ENCODE measurements at regions not wholly inside any gene's neighbourhood (a gene's known extent, or its start where the extent isn't known, plus 50 kb on each side); places are given as distances from the start of the nearest gene placed in this dataset.

DNA sequence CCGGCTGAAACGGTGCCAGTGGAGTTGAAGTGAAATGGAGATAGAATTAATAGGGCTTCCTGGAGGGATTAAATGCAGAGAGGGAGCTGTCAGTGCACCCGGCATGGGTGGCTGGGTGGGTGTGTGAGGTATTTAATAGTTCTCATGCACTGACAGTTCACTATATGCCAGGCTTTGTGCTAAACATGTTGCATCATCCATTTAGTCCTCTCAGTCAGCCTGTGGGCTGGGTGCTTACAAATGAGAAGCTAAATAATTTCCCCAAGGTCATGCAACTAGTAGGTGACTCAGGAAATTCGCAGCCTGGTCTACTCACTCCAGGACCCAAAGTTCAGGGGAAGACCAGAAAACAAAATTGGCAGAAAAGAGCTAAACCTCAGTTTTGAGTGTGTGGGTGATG lies 63.5 kb upstream of the SPATA13 start:
- Mint-ChIP-seq H3K4me1 (ENCODE audit: low read depth) (peaks cover 17% of the 10 kb centered on the region), H3K36me3 (ENCODE audit: low read depth) (peaks cover 1% of the 10 kb centered on the region), H3K27ac (peak overlapping the region; percentile 73), H3K27me3 (ENCODE audit: low read depth) (peaks cover 23% of the 10 kb centered on the region), H3K4me3 (peak overlapping the region; percentile 62), H3K9me3 (no peaks in the 10 kb centered on the region)
- peak; percentile 76 for DNase-seq (ENCODE audit: low spot score)

- Mint-ChIP-seq H3K4me3 (peak overlapping the region; percentile 62), H3K9me3 (no peaks in the 10 kb centered on the region), H3K4me1 (ENCODE audit: low read depth) (peaks cover 17% of the 10 kb centered on the region), H3K36me3 (ENCODE audit: low read depth) (peaks cover 1% of the 10 kb centered on the region), H3K27me3 (ENCODE audit: low read depth) (peaks cover 26% of the 10 kb centered on the region), H3K27ac (peak overlapping the region; percentile 71)
- peak; percentile 48 for DNase-seq (ENCODE audit: low spot score)
Measured at GRCh38 chr13:24097667-24098066, 62.9 kb upstream of the SPATA13 start.

GRCh38 chr13:24099490-24099889 lies 61.0 kb upstream of the SPATA13 start:
- no peaks in the 10 kb centered on the region for H3K9me3 Mint-ChIP-seq
- no peak overlapping the region for H3K4me3 Mint-ChIP-seq
- DNase-seq (ENCODE audit: low spot score): no peak
- no peak overlapping the region for H3K27ac Mint-ChIP-seq
- H3K36me3 Mint-ChIP-seq (ENCODE audit: low read depth): peaks cover 1% of the 10 kb centered on the region
- H3K4me1 Mint-ChIP-seq (ENCODE audit: low read depth): peaks cover 17% of the 10 kb centered on the region
- H3K27me3 Mint-ChIP-seq (ENCODE audit: low read depth): peaks cover 37% of the 10 kb centered on the region

DNA sequence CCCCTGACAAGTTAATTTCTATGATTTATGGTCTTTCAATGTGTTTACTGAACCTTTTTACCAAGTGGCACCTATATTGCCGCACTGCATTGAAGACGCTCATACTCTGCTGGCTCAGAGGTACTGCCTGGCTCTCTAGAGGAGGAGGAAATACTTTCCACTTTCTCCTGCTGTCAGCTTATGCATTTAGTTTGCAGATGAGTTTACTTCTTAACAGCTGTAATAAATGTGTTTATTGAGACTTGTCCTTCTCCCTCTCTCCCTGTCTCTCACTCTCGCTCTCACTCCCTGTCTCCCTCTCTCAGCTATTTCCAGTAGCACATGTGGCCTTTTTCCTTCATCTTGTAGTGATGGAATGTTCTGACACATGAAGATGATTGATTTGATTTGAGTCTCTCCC lies 60.3 kb upstream of the SPATA13 start:
- Mint-ChIP-seq H3K9me3 (no peaks in the 10 kb centered on the region), H3K4me1 (ENCODE audit: low read depth) (peaks cover 17% of the 10 kb centered on the region), H3K27me3 (ENCODE audit: low read depth) (peaks cover 43% of the 10 kb centered on the region), H3K4me3 (no peak overlapping the region), H3K27ac (no peak overlapping the region), H3K36me3 (ENCODE audit: low read depth) (peaks cover 1% of the 10 kb centered on the region)
- DNase-seq (ENCODE audit: low spot score): no peak

GRCh38 chr13:24103782-24104372 lies 56.6 kb upstream of the SPATA13 start:
- H3K4me3 Mint-ChIP-seq: no peak overlapping the region
- H3K27ac Mint-ChIP-seq: no peak overlapping the region
- no peaks in the 10 kb centered on the region for H3K36me3 Mint-ChIP-seq (ENCODE audit: low read depth)
- peaks cover 42% of the 10 kb centered on the region for H3K27me3 Mint-ChIP-seq (ENCODE audit: low read depth)
- DNase-seq (ENCODE audit: low spot score): no peak
- H3K9me3 Mint-ChIP-seq: no peaks in the 10 kb centered on the region
- no peaks in the 10 kb centered on the region for H3K4me1 Mint-ChIP-seq (ENCODE audit: low read depth)

DNA sequence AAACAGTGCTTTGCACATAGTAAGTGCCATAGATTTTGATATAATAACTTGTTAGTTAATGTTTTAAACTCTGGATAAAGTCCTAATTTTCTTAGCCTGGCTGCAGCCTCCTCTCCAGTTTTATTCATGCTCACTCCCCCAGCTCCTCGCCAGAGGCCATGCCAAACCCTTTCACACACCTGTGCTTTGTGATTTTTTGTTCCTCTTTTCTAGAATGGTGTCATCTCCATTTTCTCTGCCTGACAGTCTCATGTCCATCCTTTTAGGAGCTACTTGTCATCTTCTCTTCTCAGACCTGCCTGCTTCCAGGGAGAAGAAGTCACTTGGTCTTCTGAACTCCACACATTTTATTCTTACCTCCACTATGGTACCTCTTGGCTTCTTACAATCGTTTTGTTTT lies 55.8 kb upstream of the SPATA13 start:
- no peak overlapping the region for H3K4me3 Mint-ChIP-seq
- H3K27me3 Mint-ChIP-seq (ENCODE audit: low read depth): peaks cover 43% of the 10 kb centered on the region
- DNase-seq (ENCODE audit: low spot score): no peak
- H3K9me3 Mint-ChIP-seq: no peaks in the 10 kb centered on the region
- H3K4me1 Mint-ChIP-seq (ENCODE audit: low read depth): no peaks in the 10 kb centered on the region
- peak overlapping the region; percentile 48 for H3K27ac Mint-ChIP-seq
- no peaks in the 10 kb centered on the region for H3K36me3 Mint-ChIP-seq (ENCODE audit: low read depth)

- Mint-ChIP-seq H3K27ac (no peak overlapping the region), H3K4me3 (no peak overlapping the region), H3K27me3 (ENCODE audit: low read depth) (peaks cover 38% of the 10 kb centered on the region), H3K36me3 (ENCODE audit: low read depth) (no peaks in the 10 kb centered on the region), H3K9me3 (no peaks in the 10 kb centered on the region), H3K4me1 (ENCODE audit: low read depth) (no peaks in the 10 kb centered on the region)
- no peak for DNase-seq (ENCODE audit: low spot score)
Measured at GRCh38 chr13:24106429-24106828, 54.1 kb upstream of the SPATA13 start.

- Mint-ChIP-seq H3K4me1 (ENCODE audit: low read depth) (peaks cover 2% of the 10 kb centered on the region), H3K9me3 (no peaks in the 10 kb centered on the region)
Measured at GRCh38 chr13:24107955-24108614, 52.4 kb upstream of the SPATA13 start.

GRCh38 chr13:24108615-24108965 lies 51.9 kb upstream of the SPATA13 start:
- Mint-ChIP-seq H3K27me3 (ENCODE audit: low read depth) (peaks cover 32% of the 10 kb centered on the region), H3K4me3 (no peak overlapping the region), H3K9me3 (no peaks in the 10 kb centered on the region), H3K27ac (no peak overlapping the region), H3K36me3 (ENCODE audit: low read depth) (no peaks in the 10 kb centered on the region), H3K4me1 (ENCODE audit: low read depth) (peaks cover 6% of the 10 kb centered on the region)
- DNase-seq (ENCODE audit: low spot score): no peak

More at GRCh38 chr13:24107955-24108614, 52.4 kb upstream of the SPATA13 start:
- Mint-ChIP-seq H3K27ac (no peak overlapping the region), H3K27me3 (ENCODE audit: low read depth) (peaks cover 37% of the 10 kb centered on the region), H3K36me3 (ENCODE audit: low read depth) (no peaks in the 10 kb centered on the region), H3K4me3 (no peak overlapping the region)
- DNase-seq (ENCODE audit: low spot score): no peak

GRCh38 chr13:24110011-24110410 lies 50.5 kb upstream of the SPATA13 start:
- H3K4me3 Mint-ChIP-seq: no peak overlapping the region
- H3K27ac Mint-ChIP-seq: no peak overlapping the region
- DNase-seq (ENCODE audit: low spot score): no peak
- H3K27me3 Mint-ChIP-seq (ENCODE audit: low read depth): peaks cover 25% of the 10 kb centered on the region
- no peaks in the 10 kb centered on the region for H3K9me3 Mint-ChIP-seq
- H3K36me3 Mint-ChIP-seq (ENCODE audit: low read depth): no peaks in the 10 kb centered on the region
- H3K4me1 Mint-ChIP-seq (ENCODE audit: low read depth): peaks cover 11% of the 10 kb centered on the region
